ENCODE measurements at regions not wholly inside any gene's neighbourhood (a gene's known extent, or its start where the extent isn't known, plus 50 kb on each side); places are given as distances from the start of the nearest gene placed in this dataset.

GRCh38 chr19:34837262-34837661, 64.2 kb upstream of the ZNF599 start:
- H3K4me1 Mint-ChIP-seq (ENCODE audit: insufficient read depth, unreplicated experiment), result no peaks in the 10 kb centered on the region
- H3K27ac Mint-ChIP-seq (ENCODE audit: low read depth, unreplicated experiment), result no peak overlapping the region
- DNase-seq (ENCODE audit: unreplicated experiment), result no peak
- H3K9me3 Mint-ChIP-seq (ENCODE audit: unreplicated experiment), result peaks cover 9% of the 10 kb centered on the region
- H3K4me3 Mint-ChIP-seq (ENCODE audit: unreplicated experiment), result no peak overlapping the region
- CTCF ChIA-PET, result interaction anchor here (0.8 kb wide), 1 partner anchor 142 kb away, joined by 4 read pairs; no protein-coding TSS in a partner anchor
- no peaks in the 10 kb centered on the region for H3K27me3 Mint-ChIP-seq (ENCODE audit: insufficient read depth, unreplicated experiment)
- H3K36me3 Mint-ChIP-seq (ENCODE audit: insufficient read depth, unreplicated experiment), result peaks cover 6% of the 10 kb centered on the region
- BruUV-seq (replicated peaks), result no TSS peak
- POLR2A ChIA-PET, result no interaction called here
- TF ChIP-seq CTCF (IDR thresholded peaks at IDR 0.05; ENCODE audit: unreplicated experiment), result no peak
- intact Hi-C loops (cut with micrococcal nuclease), result no loop called here

- Mint-ChIP-seq H3K4me1 (ENCODE audit: insufficient read depth, unreplicated experiment) (no peaks in the 10 kb centered on the region), H3K9me3 (ENCODE audit: unreplicated experiment) (peaks cover 9% of the 10 kb centered on the region), H3K36me3 (ENCODE audit: insufficient read depth, unreplicated experiment) (peaks cover 6% of the 10 kb centered on the region), H3K27me3 (ENCODE audit: insufficient read depth, unreplicated experiment) (no peaks in the 10 kb centered on the region), H3K27ac (ENCODE audit: low read depth, unreplicated experiment) (no peak overlapping the region), H3K4me3 (ENCODE audit: unreplicated experiment) (no peak overlapping the region)
- POLR2A ChIA-PET, result no interaction called here
- intact Hi-C loops (cut with micrococcal nuclease), result no loop called here
- DNase-seq (ENCODE audit: unreplicated experiment), result no peak
- BruUV-seq (replicated peaks), result no TSS peak
- CTCF ChIA-PET, result no interaction called here
- no peak for TF ChIP-seq CTCF (IDR thresholded peaks at IDR 0.05; ENCODE audit: unreplicated experiment)
Observed at GRCh38 chr19:34835631-34836351, 62.8 kb upstream of the ZNF599 start.

- POLR2A ChIA-PET, result no interaction called here
- Mint-ChIP-seq H3K4me3 (ENCODE audit: unreplicated experiment) (no peak overlapping the region), H3K27me3 (ENCODE audit: insufficient read depth, unreplicated experiment) (no peaks in the 10 kb centered on the region), H3K36me3 (ENCODE audit: insufficient read depth, unreplicated experiment) (peaks cover 6% of the 10 kb centered on the region), H3K9me3 (ENCODE audit: unreplicated experiment) (peaks cover 9% of the 10 kb centered on the region), H3K27ac (ENCODE audit: low read depth, unreplicated experiment) (no peak overlapping the region), H3K4me1 (ENCODE audit: insufficient read depth, unreplicated experiment) (no peaks in the 10 kb centered on the region)
- DNase-seq (ENCODE audit: unreplicated experiment), result no peak
- intact Hi-C loops (cut with micrococcal nuclease), result no loop called here
- CTCF ChIA-PET, result interaction anchor here (0.6 kb wide), 1 partner anchor 9 kb away, joined by 6 read pairs; no protein-coding TSS in a partner anchor
- no peak for TF ChIP-seq CTCF (IDR thresholded peaks at IDR 0.05; ENCODE audit: unreplicated experiment)
- no TSS peak for BruUV-seq (replicated peaks)
Observed at GRCh38 chr19:34834472-34835061, 61.6 kb upstream of the ZNF599 start.

GRCh38 chr19:34832581-34833112, 59.6 kb upstream of the ZNF599 start:
- intact Hi-C loops (cut with micrococcal nuclease), result no loop called here
- H3K27ac Mint-ChIP-seq (ENCODE audit: low read depth, unreplicated experiment), result no peak overlapping the region
- H3K4me3 Mint-ChIP-seq (ENCODE audit: unreplicated experiment), result no peak overlapping the region
- H3K9me3 Mint-ChIP-seq (ENCODE audit: unreplicated experiment), result peaks cover 9% of the 10 kb centered on the region
- no peaks in the 10 kb centered on the region for H3K27me3 Mint-ChIP-seq (ENCODE audit: insufficient read depth, unreplicated experiment)
- no peaks in the 10 kb centered on the region for H3K4me1 Mint-ChIP-seq (ENCODE audit: insufficient read depth, unreplicated experiment)
- CTCF ChIA-PET, result interaction anchor here (0.6 kb wide), 1 partner anchor 139 kb away, joined by 3 read pairs; no protein-coding TSS in a partner anchor
- DNase-seq (ENCODE audit: unreplicated experiment), result no peak
- H3K36me3 Mint-ChIP-seq (ENCODE audit: insufficient read depth, unreplicated experiment), result no peaks in the 10 kb centered on the region
- POLR2A ChIA-PET, result no interaction called here
- BruUV-seq (replicated peaks), result no TSS peak
- TF ChIP-seq CTCF (IDR thresholded peaks at IDR 0.05; ENCODE audit: unreplicated experiment), result no peak
